ENCODE measurements at regions not wholly inside any gene's neighbourhood (a gene's known extent, or its start where the extent isn't known, plus 50 kb on each side); places are given as distances from the start of the nearest gene placed in this dataset.

DNA sequence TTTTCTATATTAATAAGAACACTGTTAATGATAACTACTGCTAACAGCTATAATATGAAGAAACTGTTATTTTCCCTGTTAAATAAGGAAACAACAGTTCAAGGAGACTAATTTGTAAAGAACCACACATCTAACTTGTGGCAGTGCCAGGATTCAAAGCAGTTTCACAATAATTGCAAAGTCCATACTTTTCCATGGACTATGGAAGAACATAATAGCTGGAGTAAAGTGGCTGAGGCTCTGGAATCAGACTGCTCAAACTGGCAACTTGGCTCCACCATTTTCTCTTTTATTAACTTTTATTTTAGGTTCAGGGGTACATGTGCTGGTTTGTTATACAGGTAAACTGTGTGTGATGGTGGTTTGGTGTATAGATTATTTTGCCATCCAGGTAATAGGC is 393.7 kb upstream of the CPEB2 start:
- no peak for DNase-seq (ENCODE audit: low read depth)

DNA sequence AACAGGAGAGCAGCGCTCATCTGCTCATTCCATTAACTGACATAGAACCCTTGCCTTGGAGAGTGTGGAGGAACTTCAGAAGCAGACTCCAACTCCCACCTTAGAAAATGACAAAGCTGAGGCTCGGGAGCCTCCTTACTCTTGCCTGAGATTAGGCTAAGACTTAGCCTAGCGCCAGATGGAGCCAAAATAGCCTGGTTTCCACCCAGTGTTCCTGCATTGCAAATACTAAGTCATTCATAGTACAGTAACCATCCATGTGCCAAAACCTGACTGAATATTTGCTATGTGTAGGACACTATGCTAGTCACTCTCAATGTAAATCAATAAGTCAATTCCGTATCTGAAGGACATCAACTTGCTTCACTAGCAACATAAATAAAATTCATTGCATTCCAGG is 387.4 kb upstream of the CPEB2 start:
- DNase-seq (ENCODE audit: low read depth) = no peak

- no peak for DNase-seq (ENCODE audit: low read depth)
Measured at GRCh38 chr4:14615671-14616070, 386.6 kb upstream of the CPEB2 start.

GRCh38 chr4:14620567-14621141 is 381.6 kb upstream of the CPEB2 start:
- DNase-seq (ENCODE audit: low read depth) = no peak

GRCh38 chr4:14621731-14622463 is 380.4 kb upstream of the CPEB2 start:
- DNase-seq (ENCODE audit: low read depth) = no peak

DNA sequence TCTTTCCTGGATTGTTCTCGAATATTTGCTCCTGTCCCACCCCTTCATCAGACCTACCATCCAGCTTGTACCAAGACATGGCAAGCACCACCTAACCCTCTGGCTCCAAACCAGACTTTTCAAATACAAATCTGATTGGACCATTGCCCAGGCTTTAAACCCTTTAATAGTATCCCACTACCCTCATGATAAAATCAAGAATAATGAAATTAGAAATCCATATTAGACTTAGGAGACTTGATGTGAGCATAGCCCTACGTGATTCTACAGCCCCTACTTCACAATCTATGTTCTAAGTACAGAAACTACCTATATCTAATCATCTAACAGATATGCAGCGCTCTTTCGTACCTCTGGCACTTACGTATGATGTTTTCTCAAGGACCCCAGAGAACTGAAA is 375.2 kb upstream of the CPEB2 start:
- DNase-seq (ENCODE audit: low read depth) = no peak

DNA sequence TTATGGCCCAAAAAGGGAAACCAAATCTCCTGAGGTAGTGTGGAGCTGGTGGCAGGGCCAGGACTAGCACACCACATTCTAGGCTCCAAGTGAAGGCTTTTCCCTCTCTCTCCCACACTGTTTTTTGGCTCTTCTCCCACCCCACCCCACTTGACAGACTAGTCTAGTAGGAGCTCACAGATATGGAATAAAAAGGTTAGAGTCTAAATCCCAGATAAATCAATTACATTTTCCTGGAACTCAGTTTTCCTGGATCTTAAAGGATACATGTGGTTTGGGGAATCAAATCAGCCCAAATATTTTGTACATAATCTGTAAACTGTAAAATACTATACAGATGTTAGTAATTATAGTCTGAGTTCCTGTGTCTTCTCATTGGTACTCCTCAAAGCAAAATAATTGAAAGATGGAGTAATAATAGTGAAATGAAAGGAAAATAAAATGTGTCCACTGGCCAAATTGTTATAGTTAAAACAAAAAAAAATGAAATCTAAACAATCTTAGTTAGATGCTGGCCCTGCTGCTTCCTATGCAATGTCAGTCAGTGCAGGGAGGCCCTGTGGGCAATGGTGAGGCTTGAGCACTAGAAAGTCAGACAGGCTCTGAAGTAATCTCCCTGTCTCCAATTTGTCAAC is 370.4 kb upstream of the CPEB2 start:
- DNase-seq (ENCODE audit: low read depth) = no peak

DNA sequence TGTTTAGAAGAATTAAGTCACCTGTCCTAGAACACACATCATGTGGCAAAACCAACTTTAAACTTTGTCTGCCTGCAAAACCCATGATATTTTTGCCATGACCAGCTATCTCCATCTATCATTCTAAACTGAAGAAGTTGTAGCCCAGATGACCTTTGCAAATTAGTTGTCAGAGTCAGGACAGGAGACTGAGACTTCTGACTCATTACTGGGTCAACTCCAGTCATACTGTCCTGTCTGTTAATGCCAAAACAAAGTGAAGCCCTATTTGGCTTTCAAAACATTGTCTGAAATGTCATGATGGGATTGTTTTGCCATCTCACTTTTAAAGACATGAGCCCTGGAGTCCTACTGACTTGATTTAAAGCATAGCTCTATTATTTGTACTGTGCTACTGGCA is 365.7 kb upstream of the CPEB2 start:
- DNase-seq (ENCODE audit: low read depth) = no peak

GRCh38 chr4:14640476-14640875 is 361.8 kb upstream of the CPEB2 start:
- no peak for DNase-seq (ENCODE audit: low read depth)

DNA sequence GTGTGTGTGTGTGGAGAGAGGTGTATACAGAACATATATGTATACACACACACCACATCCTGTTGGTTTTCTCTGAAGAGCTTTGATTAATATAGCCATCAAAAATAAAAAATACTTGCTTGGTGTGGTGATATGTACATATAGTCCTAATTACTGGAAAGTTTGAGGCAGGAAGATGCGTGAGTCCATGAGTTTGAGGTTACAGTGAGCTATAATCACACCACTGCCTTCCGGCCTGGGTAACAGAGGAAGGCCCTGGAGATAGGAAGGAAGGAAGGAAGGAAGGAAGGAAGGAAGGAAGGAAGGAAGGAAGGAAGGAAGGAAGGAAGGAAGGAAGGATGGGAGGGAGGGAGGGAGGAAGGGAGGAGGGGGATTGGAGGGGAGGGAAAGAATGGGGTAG is 360.4 kb upstream of the CPEB2 start:
- DNase-seq (ENCODE audit: low read depth) = no peak

DNA sequence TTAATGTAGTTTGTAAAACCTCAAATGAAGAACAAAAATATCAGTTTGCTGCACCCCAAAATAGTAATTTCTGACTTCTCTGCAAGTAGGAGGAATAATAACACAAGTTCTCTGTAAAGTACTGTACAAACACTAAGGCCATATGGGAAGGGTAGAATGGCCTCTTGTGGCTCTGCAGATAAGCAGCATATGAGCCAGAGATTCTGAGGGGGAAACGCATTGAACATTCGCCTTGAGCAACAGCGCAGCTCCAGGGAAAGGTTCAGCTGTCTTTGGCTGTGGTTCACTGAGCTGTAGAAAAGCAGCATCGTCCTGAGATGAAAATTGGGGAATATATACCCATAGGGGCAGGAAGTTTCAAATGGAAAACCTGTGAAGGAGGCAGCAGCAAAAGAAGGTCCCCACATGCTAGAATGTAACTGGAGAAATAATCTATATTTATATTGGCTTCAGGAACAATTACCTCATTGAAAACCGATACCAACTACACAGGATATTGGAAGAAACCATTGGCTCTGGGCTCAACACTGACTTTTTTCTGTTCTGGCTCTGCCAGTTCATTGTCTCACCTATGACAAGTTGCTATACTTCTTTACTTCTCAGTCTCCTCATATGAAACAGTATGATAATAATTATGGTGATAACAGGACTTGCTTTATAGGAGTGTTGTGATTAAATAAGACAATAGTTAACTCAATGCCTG is 357.6 kb upstream of the CPEB2 start:
- DNase-seq (ENCODE audit: low read depth) = no peak

- peak; percentile 6 for DNase-seq (ENCODE audit: low read depth)
Measured at GRCh38 chr4:14646831-14647230, 355.4 kb upstream of the CPEB2 start.

DNA sequence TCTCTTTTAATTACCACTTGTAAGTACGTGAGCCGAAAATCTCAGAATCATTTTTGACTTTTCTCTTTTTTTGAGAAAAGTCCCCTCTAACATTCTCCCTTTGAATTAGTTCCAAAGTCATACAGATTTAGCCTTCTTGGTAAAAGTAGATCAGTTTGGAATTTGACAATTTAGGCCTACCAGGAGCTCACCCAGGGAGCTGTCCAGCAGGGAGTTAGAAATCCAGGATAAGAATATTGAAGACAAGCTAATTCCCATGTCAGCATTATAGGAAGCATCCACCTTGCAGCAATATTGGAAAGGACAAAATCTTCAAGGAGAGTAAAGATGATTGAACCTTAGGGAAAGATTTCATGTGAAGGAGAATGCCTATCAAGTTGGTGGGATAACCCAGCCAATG is 352.2 kb upstream of the CPEB2 start:
- DNase-seq (ENCODE audit: low read depth) = peak; percentile 21

- DNase-seq (ENCODE audit: low read depth) = no peak
Measured at GRCh38 chr4:14652522-14652921, 349.8 kb upstream of the CPEB2 start.

GRCh38 chr4:14653338-14653737 is 348.9 kb upstream of the CPEB2 start:
- no peak for DNase-seq (ENCODE audit: low read depth)

- DNase-seq (ENCODE audit: low read depth) = no peak
Measured at GRCh38 chr4:14659286-14659685, 343.0 kb upstream of the CPEB2 start.

GRCh38 chr4:14667624-14668151 is 334.6 kb upstream of the CPEB2 start:
- peak; percentile 20 for DNase-seq (ENCODE audit: low read depth)

DNA sequence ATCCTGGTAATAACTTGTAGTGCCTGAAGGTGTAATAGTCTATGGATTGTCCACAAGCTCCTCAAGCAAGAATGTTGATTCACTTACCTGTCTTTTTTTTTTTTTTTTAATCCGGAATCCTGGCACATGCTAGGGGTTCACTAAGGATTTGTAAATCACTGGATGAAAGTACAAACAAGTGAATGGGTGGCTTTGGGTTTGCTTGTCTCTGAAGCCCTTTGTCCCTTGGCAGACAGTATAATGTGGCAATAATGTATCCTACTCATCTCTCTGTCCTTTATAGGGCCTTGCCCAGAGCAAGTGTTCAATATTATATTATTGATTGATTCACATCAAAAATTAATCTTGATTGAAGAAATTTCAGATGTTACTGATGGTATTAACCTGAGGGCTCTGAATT is 334.0 kb upstream of the CPEB2 start:
- no peak for DNase-seq (ENCODE audit: low read depth)

- no peak for DNase-seq (ENCODE audit: low read depth)
Measured at GRCh38 chr4:14669371-14669770, 332.9 kb upstream of the CPEB2 start.

GRCh38 chr4:14671146-14671545 is 331.1 kb upstream of the CPEB2 start:
- DNase-seq (ENCODE audit: low read depth) = no peak

DNA sequence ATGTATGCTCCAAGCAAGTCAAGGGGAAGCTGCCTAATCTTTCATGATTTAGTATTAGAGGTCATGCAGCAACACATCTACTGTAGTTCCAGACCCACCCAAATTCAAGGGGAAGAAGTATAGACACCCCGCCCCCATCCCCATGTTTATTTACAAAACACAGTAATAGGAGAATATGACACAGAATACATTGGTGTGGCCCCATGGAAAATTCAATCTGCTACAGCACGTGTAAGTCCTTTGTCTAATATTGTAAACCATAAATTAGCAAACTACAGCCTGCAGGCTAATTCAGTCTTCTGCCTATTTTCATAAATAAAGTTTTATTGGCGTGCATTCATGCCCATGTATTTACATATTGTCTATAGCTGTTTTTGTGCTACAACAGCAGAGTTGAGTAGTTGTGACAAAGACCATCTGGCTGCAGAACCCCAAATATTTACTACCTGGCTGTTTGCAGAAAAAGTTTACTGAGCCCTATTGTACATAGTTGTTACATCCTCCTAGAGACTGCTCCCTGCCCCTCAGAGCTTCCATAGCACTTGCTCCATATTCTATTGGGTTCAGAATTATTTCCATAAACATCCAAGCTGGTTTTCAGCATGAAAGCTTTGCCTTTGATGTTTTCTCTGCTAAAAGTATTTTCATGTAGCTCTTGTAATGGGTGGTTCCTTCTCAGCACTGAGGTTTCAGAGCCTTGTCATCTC is 326.8 kb upstream of the CPEB2 start:
- no peak for DNase-seq (ENCODE audit: low read depth)

DNA sequence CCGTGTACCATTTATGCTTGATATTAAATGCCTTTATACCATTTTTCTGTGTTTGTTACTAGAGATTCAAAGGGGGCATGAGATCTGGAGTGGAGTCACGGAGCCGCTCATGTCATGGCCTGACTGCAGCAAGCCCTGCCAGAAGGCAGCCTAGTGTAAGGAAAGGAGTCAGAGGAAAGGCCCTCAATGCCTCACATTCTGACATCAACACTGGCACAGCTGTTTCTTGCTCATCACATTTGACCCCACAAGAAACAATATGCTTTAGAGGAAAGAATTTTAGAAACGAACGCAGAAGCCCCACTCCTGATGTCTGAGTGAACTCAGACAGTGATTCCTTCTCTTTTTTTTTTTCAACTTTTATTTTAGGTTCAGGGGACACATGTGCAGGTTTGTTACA is 322.4 kb upstream of the CPEB2 start:
- no peak for DNase-seq (ENCODE audit: low read depth)

All from renal cortical epithelial cell (primary cell).